Neural cell (in vitro differentiated cells): ENCODE measurements at regions not wholly inside any gene's neighbourhood (a gene's known extent, or its start where the extent isn't known, plus 50 kb on each side); places are given as distances from the start of the nearest gene placed in this dataset.

ENCODE experiments used
- CTCF ChIP-seq: fragments of 450-650 bp; IDR thresholded peaks from 2 replicates; pipeline ENCODE4 v1.5.1; 2014; ENCODE audit warnings: antibody characterized with exemption, mild to moderate bottlenecking, moderate library complexity; ENCODE audit not compliant: poor library complexity, severe bottlenecking
- EP300 ChIP-seq: fragments of 450-650 bp; conservative IDR thresholded peaks from 2 replicates; pipeline ENCODE4 v1.6.1; 2014; ENCODE audit warnings: antibody characterized with exemption, mild to moderate bottlenecking, moderate library complexity; ENCODE audit not compliant: poor library complexity, severe bottlenecking
- EZH2 ChIP-seq: fragments of 200-600, 300-800 bp; shearing (Covaris generic), sonication (generic); IDR thresholded peaks from 2 replicates; pipeline ENCODE4 v1.6.1; 2014; ENCODE audit warnings: antibody characterized with exemption, low read length, borderline replicate concordance, mild to moderate bottlenecking; ENCODE audit not compliant: insufficient read depth, poor library complexity, severe bottlenecking
- MXI1 ChIP-seq: fragments of 450-650 bp; conservative IDR thresholded peaks from 2 replicates; pipeline ENCODE4 v1.6.1; 2014; ENCODE audit warnings: antibody characterized with exemption, mild to moderate bottlenecking; ENCODE audit not compliant: poor library complexity, severe bottlenecking
- POLR2AphosphoS5 ChIP-seq: IDR thresholded peaks from 2 replicates; pipeline ENCODE4 v1.6.1; 2012
- RAD21 ChIP-seq: fragments of 450-650 bp; conservative IDR thresholded peaks from 2 replicates; pipeline ENCODE4 v1.6.1; 2014; ENCODE audit warnings: antibody characterized with exemption, mild to moderate bottlenecking, moderate library complexity
- SMC3 ChIP-seq: fragments of 450-650 bp; conservative IDR thresholded peaks from 2 replicates; pipeline ENCODE4 v1.6.1; 2014; ENCODE audit warnings: antibody characterized with exemption, mild to moderate bottlenecking, moderate library complexity; ENCODE audit not compliant: poor library complexity
- TAF1 ChIP-seq: IDR thresholded peaks from 2 replicates; pipeline ENCODE4 v1.6.1; 2012; ENCODE audit warnings: low read depth
- TF ChIP-seq, protein P1 (sequence below): IDR thresholded peaks from 2 replicates; pipeline ENCODE4 v1.6.1; 2012; ENCODE audit warnings: borderline replicate concordance

GRCh38 chr16:66245072-66245471 is 121.4 kb upstream of the CDH5 start:
- TF ChIP-seq POLR2AphosphoS5 (no peak), CTCF (no peak), EZH2 (no peak), EP300 (no peak), TAF1 (no peak), MXI1 (no peak), RAD21 (no peak), SMC3 (no peak)
- TF ChIP-seq, protein P1, sequence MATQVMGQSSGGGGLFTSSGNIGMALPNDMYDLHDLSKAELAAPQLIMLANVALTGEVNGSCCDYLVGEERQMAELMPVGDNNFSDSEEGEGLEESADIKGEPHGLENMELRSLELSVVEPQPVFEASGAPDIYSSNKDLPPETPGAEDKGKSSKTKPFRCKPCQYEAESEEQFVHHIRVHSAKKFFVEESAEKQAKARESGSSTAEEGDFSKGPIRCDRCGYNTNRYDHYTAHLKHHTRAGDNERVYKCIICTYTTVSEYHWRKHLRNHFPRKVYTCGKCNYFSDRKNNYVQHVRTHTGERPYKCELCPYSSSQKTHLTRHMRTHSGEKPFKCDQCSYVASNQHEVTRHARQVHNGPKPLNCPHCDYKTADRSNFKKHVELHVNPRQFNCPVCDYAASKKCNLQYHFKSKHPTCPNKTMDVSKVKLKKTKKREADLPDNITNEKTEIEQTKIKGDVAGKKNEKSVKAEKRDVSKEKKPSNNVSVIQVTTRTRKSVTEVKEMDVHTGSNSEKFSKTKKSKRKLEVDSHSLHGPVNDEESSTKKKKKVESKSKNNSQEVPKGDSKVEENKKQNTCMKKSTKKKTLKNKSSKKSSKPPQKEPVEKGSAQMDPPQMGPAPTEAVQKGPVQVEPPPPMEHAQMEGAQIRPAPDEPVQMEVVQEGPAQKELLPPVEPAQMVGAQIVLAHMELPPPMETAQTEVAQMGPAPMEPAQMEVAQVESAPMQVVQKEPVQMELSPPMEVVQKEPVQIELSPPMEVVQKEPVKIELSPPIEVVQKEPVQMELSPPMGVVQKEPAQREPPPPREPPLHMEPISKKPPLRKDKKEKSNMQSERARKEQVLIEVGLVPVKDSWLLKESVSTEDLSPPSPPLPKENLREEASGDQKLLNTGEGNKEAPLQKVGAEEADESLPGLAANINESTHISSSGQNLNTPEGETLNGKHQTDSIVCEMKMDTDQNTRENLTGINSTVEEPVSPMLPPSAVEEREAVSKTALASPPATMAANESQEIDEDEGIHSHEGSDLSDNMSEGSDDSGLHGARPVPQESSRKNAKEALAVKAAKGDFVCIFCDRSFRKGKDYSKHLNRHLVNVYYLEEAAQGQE, result no peak
